ENCODE measurements at regions not wholly inside any gene's neighbourhood (a gene's known extent, or its start where the extent isn't known, plus 50 kb on each side); places are given as distances from the start of the nearest gene placed in this dataset.

DNA sequence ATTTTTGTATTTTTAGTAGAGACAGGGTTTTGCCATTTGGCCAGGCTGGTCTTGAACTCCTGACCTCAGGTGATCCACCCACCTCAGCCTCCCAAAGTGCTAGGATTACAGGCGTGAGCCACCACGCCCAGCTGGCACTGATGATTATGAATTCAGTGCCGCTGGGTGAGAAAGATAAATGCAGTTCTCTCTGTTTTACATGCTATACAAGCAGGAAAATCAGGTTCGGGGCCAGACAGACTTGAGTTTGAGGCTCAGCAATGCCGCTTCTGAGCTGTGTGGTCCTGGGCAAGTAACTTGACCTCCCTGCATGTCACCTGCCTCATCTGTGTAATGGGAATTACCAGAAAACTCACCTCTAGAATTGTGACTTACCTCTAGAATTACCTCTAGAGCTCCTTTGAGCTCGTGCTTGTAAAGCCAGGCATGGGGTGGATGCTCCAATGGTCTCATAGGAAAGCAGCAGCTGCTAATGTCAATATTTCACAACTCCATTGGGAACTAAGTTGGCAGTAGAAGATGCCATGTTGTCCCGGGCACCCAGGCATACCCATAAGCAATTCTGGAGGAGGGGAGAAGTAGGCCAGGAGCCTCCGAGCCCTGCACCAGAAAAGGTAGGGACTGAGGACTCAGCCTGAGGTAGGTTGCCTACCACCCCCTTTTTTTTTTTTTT is 119.8 kb upstream of the SLC25A33 start:
- DNase-seq (ENCODE audit: low spot score) = no peak

GRCh38 chr1:9420835-9421532 is 118.3 kb upstream of the SLC25A33 start:
- DNase-seq (ENCODE audit: low spot score) = no peak

GRCh38 chr1:9421533-9421873 is 117.8 kb upstream of the SLC25A33 start:
- no peak for DNase-seq (ENCODE audit: low spot score)

DNA sequence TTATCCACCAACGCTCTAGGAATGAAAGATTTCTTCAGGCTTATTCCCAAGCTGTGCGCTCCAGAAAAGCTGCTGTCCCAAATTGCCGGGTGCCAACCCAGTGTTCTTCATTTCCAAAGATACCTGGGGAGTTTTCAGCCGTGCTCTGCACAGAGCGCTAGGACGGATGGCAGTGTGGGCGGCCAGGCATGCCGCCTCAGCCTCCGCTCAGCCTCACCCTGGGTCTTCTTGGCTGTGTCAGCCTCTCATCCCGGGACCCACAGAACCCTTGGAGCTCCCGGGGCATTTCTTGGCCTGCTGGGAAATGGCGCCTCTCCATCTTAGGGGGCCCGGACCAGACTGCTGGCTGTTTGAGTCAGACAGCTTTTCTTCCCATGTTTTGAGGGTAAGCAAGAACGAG is 116.9 kb upstream of the SLC25A33 start:
- DNase-seq (ENCODE audit: low spot score) = no peak

DNA sequence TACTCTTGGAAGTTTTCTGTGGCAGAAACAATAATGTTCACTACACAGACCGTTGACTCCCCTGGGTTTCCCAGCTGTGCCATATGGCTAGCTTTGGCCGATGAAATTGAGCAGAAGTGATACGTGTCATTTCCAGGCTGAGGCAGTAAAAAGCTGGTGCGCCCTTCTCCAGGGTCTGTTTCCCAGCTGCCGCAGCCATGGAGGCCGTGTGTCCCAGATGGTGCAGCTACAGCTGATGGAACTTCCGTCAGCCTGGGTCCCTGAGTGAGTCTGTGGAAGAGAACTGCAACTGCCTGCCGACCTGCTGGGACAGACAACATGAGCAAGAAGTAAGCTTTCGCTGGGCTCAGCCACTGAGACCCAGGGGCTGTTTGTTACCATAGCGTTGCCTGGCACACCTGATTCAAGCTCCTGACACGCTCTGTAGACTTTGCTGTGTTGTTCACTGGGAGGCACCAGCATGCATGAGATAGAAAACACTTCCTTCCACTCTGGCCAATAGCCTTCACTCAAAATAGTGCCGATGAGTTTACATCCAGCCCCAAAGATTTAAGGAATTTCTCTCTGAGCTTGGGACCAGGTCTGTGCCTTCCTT is 116.3 kb upstream of the SLC25A33 start:
- no peak for DNase-seq (ENCODE audit: low spot score)

GRCh38 chr1:9424261-9424660 is 115.0 kb upstream of the SLC25A33 start:
- no peak for DNase-seq (ENCODE audit: low spot score)

DNA sequence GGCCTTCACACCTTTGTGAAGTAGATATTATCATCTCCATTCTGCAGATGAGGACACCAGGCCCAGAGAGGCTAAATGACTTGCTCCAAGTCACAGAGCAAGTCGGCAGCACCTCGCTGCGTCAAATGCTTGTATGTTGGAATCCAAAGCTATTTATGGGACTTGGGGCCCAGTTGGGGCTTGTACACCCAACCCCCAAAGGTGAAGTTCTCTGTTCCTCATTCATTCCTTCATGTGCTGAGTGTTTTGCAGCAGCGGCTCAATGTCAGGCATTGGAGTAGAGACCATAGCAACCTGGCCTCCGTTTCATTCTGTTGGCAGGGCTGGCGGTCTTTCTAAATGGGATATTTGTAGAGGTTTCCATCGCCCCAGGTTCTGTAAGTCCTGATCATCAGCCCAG is 113.4 kb upstream of the SLC25A33 start:
- no peak for DNase-seq (ENCODE audit: low spot score)

DNA sequence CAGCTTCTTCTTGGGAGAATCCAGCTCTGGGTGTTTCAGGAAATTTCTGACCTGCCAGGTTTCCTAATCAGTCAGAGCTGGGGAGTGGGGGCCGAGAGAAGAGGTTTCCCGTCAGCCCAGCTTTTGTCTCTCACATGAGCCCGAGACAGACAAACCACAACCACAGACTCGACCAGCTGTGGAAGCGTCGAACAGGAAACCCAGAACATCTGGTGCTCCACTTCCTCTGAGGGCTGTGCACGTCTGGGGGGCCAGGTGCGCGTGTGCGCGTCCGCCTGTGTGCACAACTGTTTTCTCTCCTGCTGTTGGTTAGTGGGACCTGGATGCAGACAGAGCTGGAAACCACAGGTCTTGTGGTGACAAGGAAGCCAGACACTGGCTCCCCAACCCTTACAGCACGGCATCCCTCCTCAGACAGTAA is 113.0 kb upstream of the SLC25A33 start:
- DNase-seq (ENCODE audit: low spot score) = no peak

- no peak for DNase-seq (ENCODE audit: low spot score)
Observed at GRCh38 chr1:9427388-9427787, 111.9 kb upstream of the SLC25A33 start.

DNA sequence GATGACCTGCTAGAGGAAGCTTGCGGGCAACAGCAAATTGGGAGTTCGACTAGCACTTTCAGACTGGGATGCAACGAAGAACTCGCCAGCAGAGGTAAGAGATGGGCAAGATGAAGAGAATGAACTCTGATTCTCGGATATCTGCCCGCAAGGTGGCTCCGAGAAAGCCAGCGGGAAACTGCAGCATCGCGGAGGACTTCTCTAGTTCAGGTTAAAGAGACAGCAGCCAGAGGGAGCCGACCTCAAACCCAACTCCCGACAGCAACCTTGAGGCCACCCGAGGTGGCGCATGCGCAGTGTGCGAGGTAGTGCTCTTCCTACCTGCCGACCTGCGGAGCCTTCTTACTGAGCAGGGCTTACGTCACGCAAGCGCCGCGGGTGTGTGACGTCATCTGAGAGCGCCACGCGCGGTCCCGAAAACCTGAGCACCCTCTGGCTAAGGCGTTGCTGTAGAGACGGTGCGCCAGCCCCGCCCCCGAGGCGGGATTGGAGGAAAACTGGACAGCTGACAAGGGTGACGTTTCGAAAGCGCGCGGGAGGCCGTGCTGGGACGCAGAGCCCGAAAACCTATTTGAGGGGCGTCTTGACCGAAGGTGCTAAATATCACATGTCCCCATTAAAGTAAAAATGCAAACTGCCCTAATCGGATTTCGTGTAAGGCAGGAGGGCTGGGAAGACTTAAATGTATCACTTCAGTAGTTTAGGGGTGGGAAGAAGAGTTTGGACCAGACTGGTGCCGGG is 110.5 kb upstream of the SLC25A33 start:
- peak; percentile 99 for DNase-seq (ENCODE audit: low spot score)

DNA sequence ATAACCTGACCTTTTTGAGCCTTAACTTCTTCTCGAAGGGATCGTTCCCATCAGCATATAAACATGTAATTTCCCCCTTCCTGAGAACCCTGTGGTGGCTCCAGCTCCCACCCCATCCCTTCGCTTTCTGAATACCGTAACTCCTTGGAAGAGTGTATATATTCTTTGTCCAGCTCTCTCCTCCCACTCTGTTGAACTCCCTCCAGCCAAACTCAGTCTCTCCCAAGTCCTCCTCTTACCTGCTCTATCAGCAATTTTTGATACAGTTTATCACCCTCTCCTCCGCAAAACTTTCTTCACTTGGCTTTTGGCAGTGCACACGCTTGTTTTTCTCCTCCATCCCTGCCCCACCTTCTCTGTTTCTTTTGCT is 109.9 kb upstream of the SLC25A33 start:
- DNase-seq (ENCODE audit: low spot score) = no peak

- DNase-seq (ENCODE audit: low spot score) = no peak
Observed at GRCh38 chr1:9434247-9435152, 104.8 kb upstream of the SLC25A33 start.

- no peak for DNase-seq (ENCODE audit: low spot score)
Observed at GRCh38 chr1:9435153-9435636, 104.1 kb upstream of the SLC25A33 start.

DNA sequence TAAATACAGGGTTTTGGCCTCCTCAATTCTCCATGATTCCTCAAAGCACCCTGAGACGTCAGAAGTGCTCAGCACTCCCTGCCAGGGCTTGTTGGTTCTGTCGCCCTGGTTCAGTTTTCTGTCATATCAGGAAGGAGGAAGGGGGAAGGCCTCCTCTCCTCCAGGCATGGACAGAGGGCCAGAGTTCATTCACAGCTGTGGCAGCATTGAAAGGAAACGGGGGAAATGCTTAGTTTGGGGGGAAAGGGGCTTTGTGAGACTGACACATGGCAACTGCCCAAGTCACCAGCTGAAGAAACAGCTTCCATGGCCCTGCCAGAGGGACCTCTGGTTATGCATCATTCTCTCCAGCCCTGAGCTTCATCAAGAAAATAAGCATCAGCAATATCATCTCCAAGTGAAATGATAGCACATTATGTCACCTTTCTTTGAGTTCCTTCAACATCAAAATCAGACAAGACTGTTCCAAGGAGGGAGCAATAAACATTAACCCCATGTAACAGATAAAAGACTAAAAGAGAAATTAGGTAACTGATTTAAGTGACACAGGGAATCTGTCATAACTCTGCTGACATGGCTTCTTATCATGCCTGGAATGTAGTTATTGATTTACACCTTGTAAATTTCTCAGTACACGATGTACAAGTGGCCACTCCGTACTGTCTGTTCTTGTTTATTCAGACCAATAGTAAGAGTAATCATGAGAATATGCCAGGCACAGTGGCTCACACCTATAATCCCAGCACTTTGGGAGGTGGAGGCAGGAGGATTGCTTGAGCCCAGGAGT is 103.2 kb upstream of the SLC25A33 start:
- DNase-seq (ENCODE audit: low spot score) = no peak

DNA sequence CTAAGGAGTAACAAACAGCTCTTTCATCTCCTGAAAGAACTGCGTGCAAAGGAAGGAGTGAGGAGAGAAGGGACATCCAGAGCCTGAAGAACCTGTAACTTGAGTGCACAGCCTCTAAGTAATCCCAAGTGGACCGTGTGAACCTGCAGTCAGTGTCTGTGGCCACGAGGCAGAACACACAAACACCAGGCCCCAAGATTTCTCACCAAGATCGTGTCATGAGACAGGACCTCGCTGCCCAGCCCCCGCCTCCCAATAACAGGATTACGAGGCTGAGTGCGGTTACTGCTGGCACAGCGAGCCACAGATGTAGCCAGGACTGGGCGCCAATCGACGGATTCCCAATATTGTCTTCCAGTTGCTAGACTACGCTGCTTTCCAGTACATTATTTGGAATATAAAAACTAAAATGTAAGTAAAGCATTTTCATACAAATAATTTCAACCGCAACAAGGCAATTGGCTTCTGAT is 101.3 kb upstream of the SLC25A33 start:
- DNase-seq (ENCODE audit: low spot score) = no peak

DNA sequence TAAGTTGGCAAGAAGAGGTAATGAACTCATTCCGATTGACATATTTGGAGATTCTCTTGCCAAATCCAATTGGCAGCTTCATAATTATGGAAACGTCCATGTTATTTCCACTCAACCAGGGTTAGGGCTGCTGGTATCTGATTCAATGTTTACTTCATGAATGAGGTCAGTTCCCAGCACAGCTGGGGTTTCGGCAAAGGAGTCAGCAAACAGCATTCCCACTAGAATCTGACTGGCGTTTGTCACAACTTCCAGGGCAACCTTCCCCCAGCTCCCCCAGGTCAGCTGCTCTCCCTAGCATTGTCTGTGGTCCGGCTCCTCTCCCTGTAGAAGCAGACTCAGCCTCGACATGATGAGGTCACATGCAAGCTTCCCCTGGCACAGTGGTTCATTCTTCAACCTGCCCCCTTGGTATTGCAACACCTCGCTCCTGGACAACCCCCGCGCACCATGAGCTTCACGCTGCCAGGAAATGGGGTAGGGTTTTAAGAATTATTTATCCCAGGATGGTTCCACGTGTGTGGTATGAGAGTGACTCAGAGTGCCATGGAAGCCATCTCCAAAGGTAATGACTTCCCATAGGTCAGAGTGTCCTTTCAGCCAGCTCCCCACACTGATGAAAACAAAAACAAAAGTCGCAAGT is 100.7 kb upstream of the SLC25A33 start:
- no peak for DNase-seq (ENCODE audit: low spot score)

DNA sequence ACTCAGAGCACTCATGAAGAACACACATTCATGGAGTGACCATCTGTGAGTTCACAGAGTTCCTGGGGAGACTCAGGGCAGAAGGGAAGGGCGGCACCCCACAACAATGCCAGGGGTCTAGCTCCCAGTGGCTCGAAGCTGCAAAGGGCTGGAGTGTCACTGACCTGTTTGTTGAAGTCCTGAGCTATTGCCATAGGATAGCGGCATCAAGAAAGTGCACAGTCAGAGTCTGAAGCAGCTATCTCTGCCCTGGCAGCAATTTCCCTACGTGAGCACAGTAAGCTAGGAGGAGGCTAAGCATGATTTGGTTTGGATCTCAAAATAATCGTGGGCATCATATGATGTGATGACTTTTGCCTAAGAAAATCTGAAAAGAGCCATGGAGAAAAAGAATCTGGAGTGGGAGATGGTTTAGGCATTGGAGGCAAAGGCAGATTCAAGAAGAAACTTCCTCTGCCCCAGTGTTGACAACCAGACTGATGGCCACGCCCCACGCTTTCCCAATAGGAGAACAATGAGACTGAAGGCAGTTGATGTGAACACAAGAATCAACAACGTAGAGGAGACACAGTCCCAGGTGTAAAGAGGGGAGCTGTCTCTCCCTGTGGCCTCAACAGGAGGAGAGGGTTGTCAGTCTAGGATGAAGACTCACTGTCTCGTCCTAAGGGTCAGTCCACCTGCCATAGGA is 100.0 kb upstream of the SLC25A33 start:
- DNase-seq (ENCODE audit: low spot score) = no peak

DNA sequence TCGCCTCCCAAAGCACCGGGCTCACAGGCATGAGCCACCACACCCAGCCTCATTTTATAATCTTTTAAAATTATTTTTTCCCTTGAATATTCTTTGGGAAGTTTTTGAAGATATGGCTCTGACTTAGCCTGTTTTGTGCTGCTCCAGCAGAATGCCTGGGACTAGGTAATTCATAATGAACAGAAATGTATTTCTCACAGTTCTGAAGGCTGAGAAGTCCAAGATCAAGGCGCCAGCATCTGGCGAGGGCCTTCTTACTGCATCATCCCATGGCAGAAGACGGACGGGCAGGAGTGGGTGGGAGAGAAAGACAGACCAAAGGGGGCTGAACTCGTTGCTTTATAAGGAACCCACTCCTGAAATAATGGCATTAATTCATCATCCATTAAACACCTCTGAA is 99.0 kb upstream of the SLC25A33 start:
- no peak for DNase-seq (ENCODE audit: low spot score)

- no peak for DNase-seq (ENCODE audit: low spot score)
Observed at GRCh38 chr1:9440763-9441194, 98.5 kb upstream of the SLC25A33 start.

Measured in cerebellar cortex (tissue), 1 donor.